ENCODE measurements at regions not wholly inside any gene's neighbourhood (a gene's known extent, or its start where the extent isn't known, plus 50 kb on each side); places are given as distances from the start of the nearest gene placed in this dataset.

DNA sequence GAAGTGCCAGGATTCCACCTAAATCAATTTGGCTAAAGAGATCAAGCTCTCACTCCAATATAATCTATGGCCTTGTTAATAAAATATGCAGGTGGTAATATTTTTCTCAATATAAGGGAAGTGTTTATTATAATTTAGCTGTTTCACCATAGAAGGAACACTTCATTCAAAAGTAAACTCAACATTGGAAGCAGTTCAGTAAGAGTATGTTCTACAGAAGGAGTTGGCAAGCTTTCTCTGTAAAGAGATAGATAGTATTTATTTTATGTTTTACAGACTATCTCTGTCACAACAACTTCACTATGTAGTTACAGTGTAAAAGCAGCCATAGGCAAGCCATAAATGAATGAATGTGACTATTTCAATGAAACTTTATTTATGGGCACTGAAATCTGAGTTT lies 313.6 kb upstream of the ANO3 start:
- no peak overlapping the region for H4K8ac ChIP-seq (ENCODE audit: low read depth, low read length)
- H3K14ac ChIP-seq (ENCODE audit: low read length), result no peak overlapping the region
- no peak overlapping the region for H3K23ac ChIP-seq (ENCODE audit: low read depth, low read length, poor library complexity)
- H3K4me2 ChIP-seq (ENCODE audit: insufficient read depth, low read length, poor library complexity, severe bottlenecking), result no peak overlapping the region
- DNase-seq (ENCODE audit: low spot score), result no peak
- H2AFZ ChIP-seq (ENCODE audit: low read length), result no peak overlapping the region
- no peak overlapping the region for H2AK5ac ChIP-seq (ENCODE audit: low read depth, low read length)
- H4K91ac ChIP-seq (ENCODE audit: low read depth, low read length, poor library complexity), result no peak overlapping the region
- no peak overlapping the region for H3K4me3 ChIP-seq (ENCODE audit: low read length in 2 of 2)
- no peaks in the 10 kb centered on the region for H3K27me3 ChIP-seq (ENCODE audit: control insufficient read depth in 3 of 3, insufficient read depth in 3 of 3, low read depth in 1 of 3, low read length in 3 of 3)
- H3K4me1 ChIP-seq (ENCODE audit: control insufficient read depth in 2 of 2, insufficient read depth in 1 of 2, low read depth in 1 of 2, low read length in 2 of 2), result no peaks in the 10 kb centered on the region
- no peak overlapping the region for H3K18ac ChIP-seq (ENCODE audit: low read length)
- H3K9me3 ChIP-seq (replicated peaks in 1 of 2; ENCODE audit: control insufficient read depth in 2 of 2, insufficient read depth in 1 of 2, low read depth in 1 of 2, low read length in 2 of 2), result no peaks in the 10 kb centered on the region
- H2BK12ac ChIP-seq (ENCODE audit: low read length), result no peak overlapping the region
- H3K9ac ChIP-seq (ENCODE audit: low read depth, low read length, poor library complexity), result no peak overlapping the region
- no peak overlapping the region for H3K27ac ChIP-seq (replicated peaks; ENCODE audit: low read length)
- H3K36me3 ChIP-seq (replicated peaks in 1 of 2; ENCODE audit: control insufficient read depth in 2 of 2, insufficient read depth in 2 of 2, low read length in 2 of 2), result no peaks in the 10 kb centered on the region
- no peak overlapping the region for H2BK120ac ChIP-seq (ENCODE audit: low read depth, low read length)
- H3K4ac ChIP-seq (ENCODE audit: low read length), result no peak overlapping the region
- H2BK5ac ChIP-seq (ENCODE audit: low read length), result no peak overlapping the region
- H2BK15ac ChIP-seq (ENCODE audit: low read length), result no peak overlapping the region
- no peaks in the 10 kb centered on the region for H3K79me1 ChIP-seq (ENCODE audit: low read depth, low read length)

DNA sequence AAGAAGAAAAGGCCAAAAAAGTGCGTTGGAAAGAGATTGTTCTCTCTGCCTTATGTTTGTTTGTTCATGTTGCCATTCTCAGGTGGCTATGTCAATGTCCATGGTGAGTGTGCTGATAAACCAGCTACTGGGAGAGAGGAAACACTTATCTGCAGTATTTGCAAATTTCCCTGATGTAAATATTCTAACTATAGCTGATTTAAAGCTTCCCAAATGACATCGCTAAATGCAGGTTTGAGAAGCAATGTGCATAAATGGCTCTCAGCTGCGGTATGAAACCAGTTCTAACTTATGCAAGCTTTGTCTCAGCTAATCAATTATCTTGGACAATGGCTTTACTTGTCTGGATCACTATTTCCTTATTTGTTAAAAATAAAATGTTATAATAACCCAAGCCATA lies 312.5 kb upstream of the ANO3 start:
- WGBS, 2 donors (ENCODE audit: extremely low coverage in 2 of 2, insufficient read length in 2 of 2, insufficient replicate concordance in 1 of 2), result no CpG with 5 or more reads among the region's 3 CpGs
- H3K27ac ChIP-seq (replicated peaks; ENCODE audit: low read length), result no peak overlapping the region
- no peak for DNase-seq (ENCODE audit: low spot score)

DNA sequence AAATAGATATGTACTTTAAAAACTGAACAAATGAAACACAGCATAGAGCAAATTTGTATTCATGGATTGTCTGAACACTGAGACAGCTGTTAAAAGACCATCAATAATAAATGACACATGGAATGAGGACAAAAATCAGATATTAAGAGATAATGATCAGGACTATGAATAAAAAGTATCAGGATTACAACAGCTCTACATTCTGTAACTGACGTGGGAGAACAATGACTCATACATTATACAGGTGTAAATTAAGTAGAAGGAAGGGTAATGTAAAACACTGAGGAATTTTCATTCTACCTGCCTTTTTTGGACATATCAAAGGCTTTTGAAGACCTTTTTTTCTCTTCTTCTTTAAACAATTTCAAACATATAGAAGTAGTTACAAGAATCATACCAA lies 310.9 kb upstream of the ANO3 start:
- H2BK12ac ChIP-seq (ENCODE audit: low read length), result no peak overlapping the region
- H4K91ac ChIP-seq (ENCODE audit: low read depth, low read length, poor library complexity), result no peak overlapping the region
- DNase-seq (ENCODE audit: low spot score), result no peak
- no peak overlapping the region for H2AK5ac ChIP-seq (ENCODE audit: low read depth, low read length)
- H4K8ac ChIP-seq (ENCODE audit: low read depth, low read length), result no peak overlapping the region
- H2AFZ ChIP-seq (ENCODE audit: low read length), result no peak overlapping the region
- no peaks in the 10 kb centered on the region for H3K36me3 ChIP-seq (replicated peaks in 1 of 2; ENCODE audit: control insufficient read depth in 2 of 2, insufficient read depth in 2 of 2, low read length in 2 of 2)
- H3K23ac ChIP-seq (ENCODE audit: low read depth, low read length, poor library complexity), result no peak overlapping the region
- no peaks in the 10 kb centered on the region for H3K4me1 ChIP-seq (ENCODE audit: control insufficient read depth in 2 of 2, insufficient read depth in 1 of 2, low read depth in 1 of 2, low read length in 2 of 2)
- no peak overlapping the region for H3K27ac ChIP-seq (replicated peaks; ENCODE audit: low read length)
- no peak overlapping the region for H2BK120ac ChIP-seq (ENCODE audit: low read depth, low read length)
- H3K4me3 ChIP-seq (ENCODE audit: low read length in 2 of 2), result no peak overlapping the region
- H3K27me3 ChIP-seq (ENCODE audit: control insufficient read depth in 3 of 3, insufficient read depth in 3 of 3, low read depth in 1 of 3, low read length in 3 of 3), result no peaks in the 10 kb centered on the region
- H2BK5ac ChIP-seq (ENCODE audit: low read length), result no peak overlapping the region
- no peak overlapping the region for H3K9ac ChIP-seq (ENCODE audit: low read depth, low read length, poor library complexity)
- H3K79me1 ChIP-seq (ENCODE audit: low read depth, low read length), result no peaks in the 10 kb centered on the region
- H3K4ac ChIP-seq (ENCODE audit: low read length), result no peak overlapping the region
- no CpG with 5 or more reads among the region's 1 CpG for WGBS, 2 donors (ENCODE audit: extremely low coverage in 2 of 2, insufficient read length in 2 of 2, insufficient replicate concordance in 1 of 2)
- H3K4me2 ChIP-seq (ENCODE audit: insufficient read depth, low read length, poor library complexity, severe bottlenecking), result no peak overlapping the region
- no peaks in the 10 kb centered on the region for H3K9me3 ChIP-seq (replicated peaks in 1 of 2; ENCODE audit: control insufficient read depth in 2 of 2, insufficient read depth in 1 of 2, low read depth in 1 of 2, low read length in 2 of 2)
- no peak overlapping the region for H3K14ac ChIP-seq (ENCODE audit: low read length)
- no peak overlapping the region for H3K18ac ChIP-seq (ENCODE audit: low read length)
- no peak overlapping the region for H2BK15ac ChIP-seq (ENCODE audit: low read length)

More for the DNA sequence above, 312.5 kb upstream of the ANO3 start:
- no peak overlapping the region for H2AFZ ChIP-seq (ENCODE audit: low read length)
- H3K9me3 ChIP-seq (replicated peaks in 1 of 2; ENCODE audit: control insufficient read depth in 2 of 2, insufficient read depth in 1 of 2, low read depth in 1 of 2, low read length in 2 of 2), result no peaks in the 10 kb centered on the region
- H3K4ac ChIP-seq (ENCODE audit: low read length), result no peak overlapping the region
- no peak overlapping the region for H2BK5ac ChIP-seq (ENCODE audit: low read length)
- no peak overlapping the region for H2AK5ac ChIP-seq (ENCODE audit: low read depth, low read length)
- H3K9ac ChIP-seq (ENCODE audit: low read depth, low read length, poor library complexity), result no peak overlapping the region
- no peaks in the 10 kb centered on the region for H3K36me3 ChIP-seq (replicated peaks in 1 of 2; ENCODE audit: control insufficient read depth in 2 of 2, insufficient read depth in 2 of 2, low read length in 2 of 2)
- H3K4me1 ChIP-seq (ENCODE audit: control insufficient read depth in 2 of 2, insufficient read depth in 1 of 2, low read depth in 1 of 2, low read length in 2 of 2), result no peaks in the 10 kb centered on the region
- H4K91ac ChIP-seq (ENCODE audit: low read depth, low read length, poor library complexity), result no peak overlapping the region
- H3K27me3 ChIP-seq (ENCODE audit: control insufficient read depth in 3 of 3, insufficient read depth in 3 of 3, low read depth in 1 of 3, low read length in 3 of 3), result no peaks in the 10 kb centered on the region
- H2BK15ac ChIP-seq (ENCODE audit: low read length), result no peak overlapping the region
- H3K18ac ChIP-seq (ENCODE audit: low read length), result no peak overlapping the region
- H3K23ac ChIP-seq (ENCODE audit: low read depth, low read length, poor library complexity), result no peak overlapping the region
- H3K79me1 ChIP-seq (ENCODE audit: low read depth, low read length), result no peaks in the 10 kb centered on the region
- no peak overlapping the region for H4K8ac ChIP-seq (ENCODE audit: low read depth, low read length)
- no peak overlapping the region for H2BK12ac ChIP-seq (ENCODE audit: low read length)
- H3K14ac ChIP-seq (ENCODE audit: low read length), result no peak overlapping the region
- H3K4me3 ChIP-seq (ENCODE audit: low read length in 2 of 2), result no peak overlapping the region
- no peak overlapping the region for H3K4me2 ChIP-seq (ENCODE audit: insufficient read depth, low read length, poor library complexity, severe bottlenecking)
- no peak overlapping the region for H2BK120ac ChIP-seq (ENCODE audit: low read depth, low read length)

DNA sequence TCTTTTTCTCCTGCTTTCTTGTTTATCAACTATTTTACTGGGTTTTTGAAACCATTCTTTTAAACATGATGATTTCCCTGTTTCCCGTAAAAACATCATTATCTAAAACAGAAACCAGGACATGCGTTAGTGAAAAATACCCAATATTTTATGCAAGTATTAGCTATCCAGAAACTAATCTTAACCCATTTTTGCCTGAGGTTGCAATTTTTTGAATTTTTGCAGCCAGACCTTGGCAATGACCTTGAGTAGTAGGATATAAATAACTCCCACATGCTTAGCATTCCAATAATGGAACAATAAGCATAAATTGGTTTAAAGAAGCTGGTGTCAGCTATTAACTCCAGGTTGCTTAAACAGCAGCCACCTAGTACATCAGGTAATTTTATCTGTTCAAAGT lies 308.9 kb upstream of the ANO3 start:
- no peak overlapping the region for H3K9ac ChIP-seq (ENCODE audit: low read depth, low read length, poor library complexity)
- H3K27ac ChIP-seq (replicated peaks; ENCODE audit: low read length), result no peak overlapping the region
- no peaks in the 10 kb centered on the region for H3K36me3 ChIP-seq (replicated peaks in 1 of 2; ENCODE audit: control insufficient read depth in 2 of 2, insufficient read depth in 2 of 2, low read length in 2 of 2)
- H3K27me3 ChIP-seq (ENCODE audit: control insufficient read depth in 3 of 3, insufficient read depth in 3 of 3, low read depth in 1 of 3, low read length in 3 of 3), result no peaks in the 10 kb centered on the region
- H4K91ac ChIP-seq (ENCODE audit: low read depth, low read length, poor library complexity), result no peak overlapping the region
- H3K14ac ChIP-seq (ENCODE audit: low read length), result no peak overlapping the region
- H3K23ac ChIP-seq (ENCODE audit: low read depth, low read length, poor library complexity), result no peak overlapping the region
- H4K8ac ChIP-seq (ENCODE audit: low read depth, low read length), result no peak overlapping the region
- no peak overlapping the region for H2BK15ac ChIP-seq (ENCODE audit: low read length)
- no peak overlapping the region for H3K4me3 ChIP-seq (ENCODE audit: low read length in 2 of 2)
- no peak overlapping the region for H3K18ac ChIP-seq (ENCODE audit: low read length)
- no peaks in the 10 kb centered on the region for H3K79me1 ChIP-seq (ENCODE audit: low read depth, low read length)
- no peak overlapping the region for H2AFZ ChIP-seq (ENCODE audit: low read length)
- DNase-seq (ENCODE audit: low spot score), result no peak
- H2AK5ac ChIP-seq (ENCODE audit: low read depth, low read length), result no peak overlapping the region
- H2BK120ac ChIP-seq (ENCODE audit: low read depth, low read length), result no peak overlapping the region
- H3K4me1 ChIP-seq (ENCODE audit: control insufficient read depth in 2 of 2, insufficient read depth in 1 of 2, low read depth in 1 of 2, low read length in 2 of 2), result no peaks in the 10 kb centered on the region
- no peak overlapping the region for H3K4me2 ChIP-seq (ENCODE audit: insufficient read depth, low read length, poor library complexity, severe bottlenecking)
- no peaks in the 10 kb centered on the region for H3K9me3 ChIP-seq (replicated peaks in 1 of 2; ENCODE audit: control insufficient read depth in 2 of 2, insufficient read depth in 1 of 2, low read depth in 1 of 2, low read length in 2 of 2)
- H3K4ac ChIP-seq (ENCODE audit: low read length), result no peak overlapping the region
- H2BK5ac ChIP-seq (ENCODE audit: low read length), result no peak overlapping the region
- no peak overlapping the region for H2BK12ac ChIP-seq (ENCODE audit: low read length)
- WGBS, 2 donors (ENCODE audit: extremely low coverage in 2 of 2, insufficient read length in 2 of 2, insufficient replicate concordance in 1 of 2), result no CpG with 5 or more reads among the region's 2 CpGs

Measured in neuronal stem cell (in vitro differentiated cells).